Natural killer cell treated with Interleukin-12 subunit alpha and Interleukin-12 subunit beta and Interleukin-15 and Interleukin-18, amount 100 ng/mL, for 72 hours (primary cell): ENCODE measurements at regions not wholly inside any gene's neighbourhood (a gene's known extent, or its start where the extent isn't known, plus 50 kb on each side); places are given as distances from the start of the nearest gene placed in this dataset.
"Not testable (repeated sequence)": the region's sequence is repeated elsewhere in the genome, so short reads cannot be mapped to it uniquely, and the experiment has no call there.

ENCODE experiments used
- ATAC-seq, 2 donors: fragments of 150-1000 bp; cut with Tn5 transposase in 1 of 2; sonication (Bioruptor Pico), chemical (Tn5 transposase) in 1 of 2; 2 replicates each; pipeline ENCODE4 v1.10.0; 2021
- DNase-seq: peaks from one replicate; pipeline ENCODE4 v3.0.0; 2022; ENCODE audit warnings: low spot score
- H3K27ac Mint-ChIP-seq, 2 donors: 1 replicate in 1 of 2; 2 replicates in 1 of 2; pipeline ENCODE4 v1.8.0; 2022; ENCODE audit warnings: mixed read lengths in 2 of 2, mild to moderate bottlenecking in 1 of 2, moderate library complexity in 1 of 2
- H3K27me3 Mint-ChIP-seq, 2 donors: 1 replicate in 1 of 2; 2 replicates in 1 of 2; pipeline ENCODE4 v1.8.0; 2022; ENCODE audit warnings: mixed read lengths in 2 of 2
- H3K36me3 Mint-ChIP-seq: one replicate; pipeline ENCODE4 v1.8.0; 2022; ENCODE audit warnings: mixed read lengths
- H3K4me1 Mint-ChIP-seq, 2 donors: 1 replicate in 1 of 2; 2 replicates in 1 of 2; pipeline ENCODE4 v1.8.0; 2022; ENCODE audit warnings: low read depth in 2 of 2, mixed read lengths in 2 of 2, mild to moderate bottlenecking in 1 of 2
- H3K4me3 Mint-ChIP-seq: one replicate; pipeline ENCODE4 v1.8.0; 2022; ENCODE audit warnings: mixed read lengths
- H3K9me3 Mint-ChIP-seq: 2 replicates; pipeline ENCODE4 v1.8.0; 2022; ENCODE audit warnings: mixed read lengths

GRCh38 chr2:84071050-84071449 is 388.0 kb downstream of the SUCLG1 start:
- H3K4me1 Mint-ChIP-seq, result no peaks in the 10 kb centered on the region
- ATAC-seq, result no peak
- DNase-seq, result no peak
- H3K36me3 Mint-ChIP-seq, result no peaks in the 10 kb centered on the region
- H3K27ac Mint-ChIP-seq, result no peak overlapping the region
- no peak overlapping the region for H3K4me3 Mint-ChIP-seq
- peaks cover 7 to 12% of the 10 kb centered on the region in 2 donors for H3K27me3 Mint-ChIP-seq
- H3K9me3 Mint-ChIP-seq, result no peaks in the 10 kb centered on the region

GRCh38 chr2:84065857-84066256 is 393.2 kb downstream of the SUCLG1 start:
- Mint-ChIP-seq H3K4me3 (no peak overlapping the region), H3K9me3 (no peaks in the 10 kb centered on the region), H3K36me3 (no peaks in the 10 kb centered on the region), H3K4me1 (no peaks in the 10 kb centered on the region), H3K27me3 (peaks cover 13 to 25% of the 10 kb centered on the region in 2 donors), H3K27ac (no peak overlapping the region)
- DNase-seq (no peak), ATAC-seq (no peak)

GRCh38 chr2:84057917-84058560 is 401.0 kb downstream of the SUCLG1 start:
- Mint-ChIP-seq H3K4me3 (no peak overlapping the region), H3K9me3 (no peaks in the 10 kb centered on the region), H3K27ac (no peak overlapping the region), H3K4me1 (no peaks in the 10 kb centered on the region), H3K36me3 (no peaks in the 10 kb centered on the region), H3K27me3 (peaks cover 11 to 21% of the 10 kb centered on the region in 2 donors)
- DNase-seq (no peak), ATAC-seq (no peak)

- H3K27ac Mint-ChIP-seq, result no peak overlapping the region
- peaks cover 3 to 9% of the 10 kb centered on the region in 2 donors for H3K27me3 Mint-ChIP-seq
- no peak overlapping the region for H3K4me3 Mint-ChIP-seq
- DNase-seq, result no peak
- no peaks in the 10 kb centered on the region for H3K9me3 Mint-ChIP-seq
- no peaks in the 10 kb centered on the region for H3K4me1 Mint-ChIP-seq
- H3K36me3 Mint-ChIP-seq, result no peaks in the 10 kb centered on the region
- no peak for ATAC-seq
These were observed 403.3 kb downstream of the SUCLG1 start for GRCh38 chr2:84055816-84056215.

GRCh38 chr2:84054577-84054976 is 404.5 kb downstream of the SUCLG1 start:
- H3K4me1 Mint-ChIP-seq, H3K27ac Mint-ChIP-seq, H3K9me3 Mint-ChIP-seq, ATAC-seq, DNase-seq, H3K36me3 Mint-ChIP-seq, H3K27me3 Mint-ChIP-seq, H3K4me3 Mint-ChIP-seq: not testable (repeated sequence)

GRCh38 chr2:84052913-84053312 is 406.2 kb downstream of the SUCLG1 start:
- H3K27me3 Mint-ChIP-seq, result peaks cover 2 to 6% of the 10 kb centered on the region in 2 donors
- no peaks in the 10 kb centered on the region for H3K9me3 Mint-ChIP-seq
- no peak overlapping the region for H3K27ac Mint-ChIP-seq
- no peak for ATAC-seq
- no peaks in the 10 kb centered on the region for H3K4me1 Mint-ChIP-seq
- no peak overlapping the region for H3K4me3 Mint-ChIP-seq
- DNase-seq, result no peak
- H3K36me3 Mint-ChIP-seq, result no peaks in the 10 kb centered on the region

GRCh38 chr2:84052043-84052442 is 407.0 kb downstream of the SUCLG1 start:
- Mint-ChIP-seq H3K27me3 (peaks cover 0 to 3% of the 10 kb centered on the region in 2 donors), H3K27ac (no peak overlapping the region), H3K4me3 (no peak overlapping the region), H3K36me3 (no peaks in the 10 kb centered on the region), H3K9me3 (no peaks in the 10 kb centered on the region), H3K4me1 (no peaks in the 10 kb centered on the region)
- DNase-seq (no peak), ATAC-seq (no peak)

GRCh38 chr2:84048964-84049363 is 410.1 kb downstream of the SUCLG1 start:
- no peaks in the 10 kb centered on the region for H3K4me1 Mint-ChIP-seq
- no peak overlapping the region for H3K27ac Mint-ChIP-seq
- no peak overlapping the region for H3K4me3 Mint-ChIP-seq
- ATAC-seq (no peak), DNase-seq (no peak)
- H3K9me3 Mint-ChIP-seq, result no peaks in the 10 kb centered on the region
- H3K27me3 Mint-ChIP-seq, result peaks cover 5 to 21% of the 10 kb centered on the region in 2 donors
- H3K36me3 Mint-ChIP-seq, result no peaks in the 10 kb centered on the region

- H3K4me3 Mint-ChIP-seq, result no peak overlapping the region
- ATAC-seq (no peak), DNase-seq (no peak)
- H3K4me1 Mint-ChIP-seq, result no peaks in the 10 kb centered on the region
- no peak overlapping the region for H3K27ac Mint-ChIP-seq
- H3K27me3 Mint-ChIP-seq, result peaks cover 20 to 34% of the 10 kb centered on the region in 2 donors
- no peaks in the 10 kb centered on the region for H3K9me3 Mint-ChIP-seq
- no peaks in the 10 kb centered on the region for H3K36me3 Mint-ChIP-seq
These were observed 417.6 kb downstream of the SUCLG1 start for GRCh38 chr2:84041506-84041905.

GRCh38 chr2:84040281-84040680 is 418.8 kb downstream of the SUCLG1 start:
- ATAC-seq (peak; percentile 33 to 36), DNase-seq (no peak)
- H3K27ac Mint-ChIP-seq, result no peak overlapping the region
- no peaks in the 10 kb centered on the region for H3K4me1 Mint-ChIP-seq
- no peaks in the 10 kb centered on the region for H3K36me3 Mint-ChIP-seq
- peaks cover 20 to 25% of the 10 kb centered on the region in 2 donors for H3K27me3 Mint-ChIP-seq
- no peaks in the 10 kb centered on the region for H3K9me3 Mint-ChIP-seq
- no peak overlapping the region for H3K4me3 Mint-ChIP-seq

GRCh38 chr2:84038866-84039265 is 420.2 kb downstream of the SUCLG1 start:
- ATAC-seq, result no peak
- no peak overlapping the region for H3K4me3 Mint-ChIP-seq

GRCh38 chr2:84033347-84033974 is 425.6 kb downstream of the SUCLG1 start:
- Mint-ChIP-seq H3K27me3 (no peaks in the 10 kb centered on the region), H3K36me3 (no peaks in the 10 kb centered on the region), H3K9me3 (no peaks in the 10 kb centered on the region), H3K27ac (no peak overlapping the region), H3K4me1 (peaks cover 6 to 7% of the 10 kb centered on the region in 2 donors), H3K4me3 (peak overlapping the region; percentile 35)
- DNase-seq (no peak), ATAC-seq (no peak)

More at GRCh38 chr2:84038866-84039265, 420.2 kb downstream of the SUCLG1 start:
- peaks cover 15 to 17% of the 10 kb centered on the region in 2 donors for H3K27me3 Mint-ChIP-seq
- no peak for DNase-seq
- H3K4me1 Mint-ChIP-seq, result peaks cover under 1 to 2% of the 10 kb centered on the region in 2 donors
- H3K36me3 Mint-ChIP-seq, result no peaks in the 10 kb centered on the region
- no peak overlapping the region for H3K27ac Mint-ChIP-seq
- no peaks in the 10 kb centered on the region for H3K9me3 Mint-ChIP-seq

- no peak for ATAC-seq
- H3K27ac Mint-ChIP-seq, result no peak overlapping the region
- H3K4me1 Mint-ChIP-seq, result peaks cover 6 to 7% of the 10 kb centered on the region in 2 donors
- H3K4me3 Mint-ChIP-seq, result no peak overlapping the region
- H3K36me3 Mint-ChIP-seq, result no peaks in the 10 kb centered on the region
- H3K9me3 Mint-ChIP-seq, result no peaks in the 10 kb centered on the region
- no peaks in the 10 kb centered on the region for H3K27me3 Mint-ChIP-seq
- no peak for DNase-seq
These were observed 427.6 kb downstream of the SUCLG1 start for GRCh38 chr2:84031312-84032050.

- ATAC-seq (no peak), DNase-seq (no peak)
- Mint-ChIP-seq H3K9me3 (no peaks in the 10 kb centered on the region), H3K4me3 (no peak overlapping the region), H3K36me3 (no peaks in the 10 kb centered on the region), H3K4me1 (peaks cover 6 to 7% of the 10 kb centered on the region in 2 donors), H3K27ac (no peak overlapping the region), H3K27me3 (no peaks in the 10 kb centered on the region)
These were observed 429.0 kb downstream of the SUCLG1 start for GRCh38 chr2:84029903-84030575.
